ENCODE measurements at regions not wholly inside any gene's neighbourhood (a gene's known extent, or its start where the extent isn't known, plus 50 kb on each side); places are given as distances from the start of the nearest gene placed in this dataset.
"Not testable (repeated sequence)": the region's sequence is repeated elsewhere in the genome, so short reads cannot be mapped to it uniquely, and the experiment has no call there.

- Mint-ChIP-seq H3K27me3 (ENCODE audit: low read depth) (no peaks in the 10 kb centered on the region), H3K4me3 (no peak overlapping the region), H3K36me3 (ENCODE audit: low read depth) (peaks cover 34% of the 10 kb centered on the region), H3K9me3 (no peaks in the 10 kb centered on the region), H3K4me1 (ENCODE audit: low read depth) (peaks cover 46% of the 10 kb centered on the region), H3K27ac (no peak overlapping the region)
- DNase-seq (ENCODE audit: low spot score) = no peak
Measured at GRCh38 chr13:42409551-42409950, 137.6 kb downstream of the AKAP11 start.

- Mint-ChIP-seq H3K27me3 (ENCODE audit: low read depth) (no peaks in the 10 kb centered on the region), H3K4me1 (ENCODE audit: low read depth) (peaks cover 27% of the 10 kb centered on the region), H3K9me3 (peaks cover 4% of the 10 kb centered on the region), H3K4me3 (no peak overlapping the region), H3K36me3 (ENCODE audit: low read depth) (peaks cover 28% of the 10 kb centered on the region), H3K27ac (no peak overlapping the region)
- DNase-seq (ENCODE audit: low spot score) = no peak
Measured at GRCh38 chr13:42412812-42413483, 141.0 kb downstream of the AKAP11 start.

- H3K4me3 Mint-ChIP-seq = no peak overlapping the region
- H3K36me3 Mint-ChIP-seq (ENCODE audit: low read depth) = peaks cover 23% of the 10 kb centered on the region
- no peak for DNase-seq (ENCODE audit: low spot score)
- peaks cover 4% of the 10 kb centered on the region for H3K9me3 Mint-ChIP-seq
- no peak overlapping the region for H3K27ac Mint-ChIP-seq
- H3K4me1 Mint-ChIP-seq (ENCODE audit: low read depth) = peaks cover 26% of the 10 kb centered on the region
- no peaks in the 10 kb centered on the region for H3K27me3 Mint-ChIP-seq (ENCODE audit: low read depth)
Measured at GRCh38 chr13:42413484-42413815, 141.5 kb downstream of the AKAP11 start.

- no peaks in the 10 kb centered on the region for H3K27me3 Mint-ChIP-seq (ENCODE audit: low read depth)
- H3K27ac Mint-ChIP-seq = no peak overlapping the region
- H3K9me3 Mint-ChIP-seq = peaks cover 4% of the 10 kb centered on the region
- peaks cover 31% of the 10 kb centered on the region for H3K4me1 Mint-ChIP-seq (ENCODE audit: low read depth)
- H3K36me3 Mint-ChIP-seq (ENCODE audit: low read depth) = peaks cover 19% of the 10 kb centered on the region
- no peak for DNase-seq (ENCODE audit: low spot score)
- H3K4me3 Mint-ChIP-seq = no peak overlapping the region
Measured at GRCh38 chr13:42417626-42418025, 145.7 kb downstream of the AKAP11 start.

- Mint-ChIP-seq H3K4me3 (no peak overlapping the region), H3K4me1 (ENCODE audit: low read depth) (peaks cover 28% of the 10 kb centered on the region), H3K27me3 (ENCODE audit: low read depth) (no peaks in the 10 kb centered on the region), H3K27ac (no peak overlapping the region), H3K9me3 (peaks cover 9% of the 10 kb centered on the region), H3K36me3 (ENCODE audit: low read depth) (peaks cover 25% of the 10 kb centered on the region)
- no peak for DNase-seq (ENCODE audit: low spot score)
Measured at GRCh38 chr13:42418184-42418583, 146.2 kb downstream of the AKAP11 start.

- Mint-ChIP-seq H3K27me3 (ENCODE audit: low read depth) (no peaks in the 10 kb centered on the region), H3K4me3 (no peak overlapping the region), H3K4me1 (ENCODE audit: low read depth) (peaks cover 22% of the 10 kb centered on the region), H3K27ac (no peak overlapping the region), H3K9me3 (peaks cover 24% of the 10 kb centered on the region), H3K36me3 (ENCODE audit: low read depth) (peaks cover 28% of the 10 kb centered on the region)
- peak; percentile 73 for DNase-seq (ENCODE audit: low spot score)
Measured at GRCh38 chr13:42420304-42420703, 148.4 kb downstream of the AKAP11 start.

GRCh38 chr13:42422681-42423080 lies 150.7 kb downstream of the AKAP11 start:
- H3K27ac Mint-ChIP-seq = no peak overlapping the region
- no peaks in the 10 kb centered on the region for H3K27me3 Mint-ChIP-seq (ENCODE audit: low read depth)
- peaks cover 20% of the 10 kb centered on the region for H3K9me3 Mint-ChIP-seq
- H3K4me1 Mint-ChIP-seq (ENCODE audit: low read depth) = peaks cover 22% of the 10 kb centered on the region
- DNase-seq (ENCODE audit: low spot score) = no peak
- H3K4me3 Mint-ChIP-seq = no peak overlapping the region
- peaks cover 26% of the 10 kb centered on the region for H3K36me3 Mint-ChIP-seq (ENCODE audit: low read depth)

- no peak for DNase-seq (ENCODE audit: low spot score)
- no peak overlapping the region for H3K4me3 Mint-ChIP-seq
- no peak overlapping the region for H3K27ac Mint-ChIP-seq
- H3K36me3 Mint-ChIP-seq (ENCODE audit: low read depth) = peaks cover 26% of the 10 kb centered on the region
- peaks cover 14% of the 10 kb centered on the region for H3K4me1 Mint-ChIP-seq (ENCODE audit: low read depth)
- H3K27me3 Mint-ChIP-seq (ENCODE audit: low read depth) = no peaks in the 10 kb centered on the region
- peaks cover 20% of the 10 kb centered on the region for H3K9me3 Mint-ChIP-seq
Measured at GRCh38 chr13:42424182-42424581, 149.8 kb upstream of the TNFSF11 start.

GRCh38 chr13:42445354-42445753 lies 128.6 kb upstream of the TNFSF11 start:
- no peak for DNase-seq (ENCODE audit: low spot score)
- Mint-ChIP-seq H3K27me3 (ENCODE audit: low read depth) (no peaks in the 10 kb centered on the region), H3K4me3 (no peak overlapping the region), H3K36me3 (ENCODE audit: low read depth) (peaks cover 62% of the 10 kb centered on the region), H3K4me1 (ENCODE audit: low read depth) (peaks cover 9% of the 10 kb centered on the region), H3K27ac (no peak overlapping the region), H3K9me3 (peaks cover 70% of the 10 kb centered on the region)

- not testable (repeated sequence) for H3K4me3 Mint-ChIP-seq; H3K27ac Mint-ChIP-seq; DNase-seq (ENCODE audit: low spot score); H3K4me1 Mint-ChIP-seq (ENCODE audit: low read depth); H3K27me3 Mint-ChIP-seq (ENCODE audit: low read depth)
- peaks cover 55% of the 10 kb centered on the region for H3K36me3 Mint-ChIP-seq (ENCODE audit: low read depth)
- peaks cover 68% of the 10 kb centered on the region for H3K9me3 Mint-ChIP-seq
Measured at GRCh38 chr13:42446597-42446996, 127.4 kb upstream of the TNFSF11 start.

- H3K27ac Mint-ChIP-seq = no peak overlapping the region
- no peaks in the 10 kb centered on the region for H3K27me3 Mint-ChIP-seq (ENCODE audit: low read depth)
- no peak overlapping the region for H3K4me3 Mint-ChIP-seq
Measured at GRCh38 chr13:42453091-42453645, 120.8 kb upstream of the TNFSF11 start.

GRCh38 chr13:42454749-42455148 lies 119.2 kb upstream of the TNFSF11 start:
- H3K27ac Mint-ChIP-seq = no peak overlapping the region
- peaks cover 10% of the 10 kb centered on the region for H3K36me3 Mint-ChIP-seq (ENCODE audit: low read depth)
- H3K27me3 Mint-ChIP-seq (ENCODE audit: low read depth) = no peaks in the 10 kb centered on the region
- no peak for DNase-seq (ENCODE audit: low spot score)
- H3K9me3 Mint-ChIP-seq = peaks cover 13% of the 10 kb centered on the region
- no peak overlapping the region for H3K4me3 Mint-ChIP-seq
- no peaks in the 10 kb centered on the region for H3K4me1 Mint-ChIP-seq (ENCODE audit: low read depth)

More at GRCh38 chr13:42453091-42453645, 120.8 kb upstream of the TNFSF11 start:
- DNase-seq (ENCODE audit: low spot score) = no peak
- peaks cover 21% of the 10 kb centered on the region for H3K9me3 Mint-ChIP-seq
- H3K4me1 Mint-ChIP-seq (ENCODE audit: low read depth) = peaks cover 5% of the 10 kb centered on the region
- peaks cover 14% of the 10 kb centered on the region for H3K36me3 Mint-ChIP-seq (ENCODE audit: low read depth)

- H3K4me3 Mint-ChIP-seq = no peak overlapping the region
- peaks cover 31% of the 10 kb centered on the region for H3K36me3 Mint-ChIP-seq (ENCODE audit: low read depth)
- no peaks in the 10 kb centered on the region for H3K27me3 Mint-ChIP-seq (ENCODE audit: low read depth)
- DNase-seq (ENCODE audit: low spot score) = no peak
- H3K4me1 Mint-ChIP-seq (ENCODE audit: low read depth) = no peaks in the 10 kb centered on the region
- H3K27ac Mint-ChIP-seq = no peak overlapping the region
- H3K9me3 Mint-ChIP-seq = peaks cover 30% of the 10 kb centered on the region
Measured at GRCh38 chr13:42458193-42458592, 115.8 kb upstream of the TNFSF11 start.

- peaks cover 55% of the 10 kb centered on the region for H3K9me3 Mint-ChIP-seq
- H3K27me3 Mint-ChIP-seq (ENCODE audit: low read depth) = no peaks in the 10 kb centered on the region
- peaks cover 15% of the 10 kb centered on the region for H3K4me1 Mint-ChIP-seq (ENCODE audit: low read depth)
- H3K4me3 Mint-ChIP-seq = peak overlapping the region; percentile 6
- H3K36me3 Mint-ChIP-seq (ENCODE audit: low read depth) = peaks cover 30% of the 10 kb centered on the region
- no peak for DNase-seq (ENCODE audit: low spot score)
- no peak overlapping the region for H3K27ac Mint-ChIP-seq
Measured at GRCh38 chr13:42466123-42466522, 107.8 kb upstream of the TNFSF11 start.

- Mint-ChIP-seq H3K9me3 (peaks cover 50% of the 10 kb centered on the region), H3K27ac (no peak overlapping the region), H3K4me3 (no peak overlapping the region), H3K36me3 (ENCODE audit: low read depth) (peaks cover 28% of the 10 kb centered on the region), H3K27me3 (ENCODE audit: low read depth) (no peaks in the 10 kb centered on the region), H3K4me1 (ENCODE audit: low read depth) (peaks cover 15% of the 10 kb centered on the region)
- DNase-seq (ENCODE audit: low spot score) = no peak
Measured at GRCh38 chr13:42466609-42467008, 107.3 kb upstream of the TNFSF11 start.
